GM18867 (cell line): ENCODE measurements at regions not wholly inside any gene's neighbourhood (a gene's known extent, or its start where the extent isn't known, plus 50 kb on each side); places are given as distances from the start of the nearest gene placed in this dataset.

Source experiments
- ATAC-seq: cut with Tn5 transposase; IDR thresholded peaks from one replicate; pipeline ENCODE4 v1.9.1; 2021; ENCODE audit warnings: mild to moderate bottlenecking, moderate library complexity; ENCODE audit not compliant: unreplicated experiment

DNA sequence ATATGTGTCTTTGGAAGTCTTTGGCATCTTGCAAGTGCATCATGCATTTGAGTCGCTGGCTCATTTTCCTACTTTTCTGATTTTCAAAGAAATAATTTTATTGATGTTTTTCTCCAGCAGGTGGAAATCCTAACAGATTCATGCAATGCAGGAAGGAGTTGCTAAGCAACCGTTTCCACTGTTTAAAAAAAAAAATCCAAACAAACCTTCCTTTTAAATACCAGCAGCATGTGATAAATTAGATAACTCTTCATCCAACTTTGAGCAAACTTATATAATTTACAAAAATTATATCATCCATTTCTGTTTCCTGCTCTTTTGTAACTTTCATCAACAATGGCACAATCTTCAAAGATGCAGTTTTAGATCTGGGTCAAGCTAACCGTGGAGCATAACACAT lies 364.1 kb downstream of the MFSD1 start:
- ATAC-seq, result no peak

DNA sequence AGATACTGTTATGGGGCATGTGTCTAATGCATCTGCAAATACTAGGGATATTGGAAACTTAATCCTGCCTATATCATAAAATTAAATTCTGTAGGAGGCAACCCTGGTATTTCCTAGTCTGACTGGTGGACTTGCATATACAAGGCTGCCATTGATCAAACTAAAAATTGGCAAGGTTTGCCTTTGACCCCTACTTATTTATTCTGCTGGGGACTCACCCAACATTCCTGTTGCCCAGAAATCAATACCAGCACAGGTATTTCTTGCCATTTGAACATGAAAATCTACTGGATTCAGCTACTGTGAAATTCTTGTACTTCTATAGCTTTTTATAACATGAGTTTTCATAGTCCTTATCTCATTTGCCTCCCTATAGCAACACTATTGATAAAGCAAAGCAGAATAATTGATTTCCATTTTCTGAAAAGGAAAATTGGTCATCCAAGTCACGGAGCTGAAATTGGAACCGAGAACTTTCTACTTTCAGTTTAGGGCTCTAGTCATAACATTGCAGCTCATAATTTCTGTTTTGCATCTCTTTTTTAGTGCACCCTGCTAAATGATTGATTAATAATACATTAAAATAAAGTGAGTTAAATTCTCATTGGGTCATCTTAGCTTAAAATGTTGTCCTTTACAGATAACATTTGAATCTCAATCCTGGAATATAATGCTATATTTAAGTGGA lies 365.2 kb downstream of the MFSD1 start:
- peak; percentile 61 for ATAC-seq

DNA sequence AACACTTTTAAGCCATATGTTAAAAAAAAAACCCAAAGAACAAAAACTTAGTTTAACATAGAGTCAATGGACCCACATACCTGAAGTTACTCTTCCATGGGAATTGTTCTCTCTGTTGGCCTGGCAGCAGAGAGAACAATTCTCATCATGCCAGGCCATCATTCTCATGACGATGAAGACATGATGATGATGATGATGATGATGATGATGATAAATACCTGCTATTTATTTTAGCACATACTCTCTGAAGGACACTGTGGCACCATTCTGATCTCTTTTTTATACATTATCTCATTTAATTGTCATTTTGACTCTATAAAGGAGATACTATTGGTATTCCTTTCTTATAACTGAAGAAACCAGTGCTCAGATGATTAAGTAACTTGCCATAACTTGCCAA lies 366.9 kb downstream of the MFSD1 start:
- no peak for ATAC-seq

DNA sequence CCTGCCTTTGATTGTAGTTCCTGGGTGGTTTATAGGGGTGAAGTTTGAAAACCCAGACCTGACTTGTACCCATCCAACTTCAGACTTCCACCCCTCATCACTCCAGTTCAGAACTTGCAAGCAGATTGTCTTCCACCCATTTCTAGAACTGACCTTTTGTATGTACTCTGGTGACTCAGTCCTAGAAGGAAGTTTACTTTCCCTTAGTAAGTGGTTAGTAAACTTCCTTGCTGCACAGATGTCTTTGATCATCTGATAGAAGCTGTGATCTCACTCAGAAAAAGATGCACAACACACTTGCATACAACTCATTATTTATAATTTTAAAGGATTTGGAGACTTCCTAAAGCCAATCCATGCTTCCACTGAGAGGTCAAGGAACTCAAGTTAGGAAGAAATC lies 368.0 kb downstream of the MFSD1 start:
- no peak for ATAC-seq

DNA sequence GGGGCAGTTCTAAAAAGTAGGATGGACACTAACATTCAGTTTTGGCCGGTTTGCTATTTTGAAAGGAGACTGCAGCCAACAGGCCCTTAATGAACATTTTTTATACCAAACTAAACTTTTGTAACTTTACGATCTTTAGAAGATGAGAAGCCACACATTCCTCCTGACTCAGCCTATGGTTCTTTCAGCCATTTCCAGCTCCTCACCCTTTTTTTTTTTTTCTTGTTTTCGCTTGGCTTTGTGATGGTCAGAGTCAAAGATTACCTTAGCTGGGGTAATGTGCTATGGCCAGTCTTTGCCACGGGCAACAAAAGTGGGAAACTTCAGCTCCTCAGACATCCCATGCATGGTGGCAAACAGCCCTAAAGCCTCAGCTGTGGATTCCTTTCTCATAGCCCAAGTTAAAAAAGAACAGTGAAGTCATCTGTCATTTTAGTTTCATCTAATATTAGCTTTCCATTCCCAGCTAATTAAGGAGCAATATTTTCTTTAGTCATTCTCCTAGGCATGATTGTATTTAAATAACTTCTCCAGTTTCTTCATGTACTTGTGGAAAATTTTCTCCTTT lies 368.7 kb downstream of the MFSD1 start:
- no peak for ATAC-seq

DNA sequence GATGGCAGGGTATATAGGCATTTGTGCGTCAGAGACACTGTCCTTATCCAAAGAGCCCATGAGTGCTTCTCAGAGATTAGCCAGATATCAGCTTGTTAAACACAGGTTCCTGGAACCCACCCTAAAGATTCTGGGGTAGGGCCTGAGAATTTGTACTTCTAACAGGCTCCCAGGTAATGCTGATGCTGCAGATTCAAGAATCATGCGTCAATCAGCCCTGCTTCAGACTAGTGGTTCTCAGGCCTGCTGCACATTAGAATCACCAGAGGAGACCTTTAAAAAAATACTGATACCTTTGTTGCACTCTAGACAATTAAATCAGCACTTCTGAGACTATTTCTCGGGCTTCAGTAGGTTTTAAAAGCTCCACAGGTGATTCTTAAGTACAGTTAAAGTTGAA lies 369.5 kb downstream of the MFSD1 start:
- ATAC-seq, result no peak

GRCh38 chr3:159172473-159172872 lies 370.6 kb downstream of the MFSD1 start:
- ATAC-seq, result no peak

DNA sequence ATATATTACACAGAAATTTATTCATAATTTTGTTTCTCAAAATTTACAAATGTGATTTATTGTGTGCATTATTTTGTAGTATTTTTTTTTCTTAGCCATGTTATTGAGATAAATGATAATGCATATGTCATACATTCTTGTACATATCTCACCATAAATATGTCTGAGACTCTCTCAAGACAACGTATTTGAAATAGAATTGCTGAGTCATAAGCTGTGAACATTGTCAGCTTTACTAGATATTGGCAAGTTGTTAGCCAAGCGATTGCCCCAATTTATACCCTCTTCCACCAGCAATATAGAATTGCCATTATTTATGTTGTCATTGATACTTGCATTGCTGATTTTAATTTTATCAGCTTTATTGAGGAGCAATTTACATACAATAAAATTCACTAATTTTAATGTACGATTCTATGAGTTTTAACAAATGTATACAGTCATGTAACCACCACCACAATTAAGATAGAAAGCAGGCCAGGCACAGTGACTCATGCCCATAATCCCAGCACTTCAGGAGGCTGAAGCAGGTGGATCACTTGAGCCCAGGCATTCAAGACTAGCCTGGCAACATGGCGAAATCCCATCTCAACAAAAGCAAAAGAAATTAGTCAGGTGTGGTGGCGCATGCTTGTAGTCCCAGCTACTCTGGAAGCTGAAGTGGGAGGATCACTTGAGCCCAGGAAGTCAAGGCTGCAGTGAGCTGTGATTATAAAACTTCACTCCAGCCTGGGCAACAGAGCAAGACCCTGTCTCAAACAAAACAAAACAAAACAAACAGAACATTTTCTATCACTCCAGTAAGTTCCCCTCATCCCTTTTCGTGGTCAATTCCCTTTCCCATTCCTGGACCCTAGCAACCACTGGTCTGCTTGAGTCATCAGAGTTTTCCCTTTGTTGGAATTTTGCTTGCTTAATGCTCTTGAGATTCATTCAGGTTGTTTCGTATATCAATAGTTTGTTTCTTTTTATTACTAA lies 373.1 kb downstream of the MFSD1 start:
- ATAC-seq, result no peak

DNA sequence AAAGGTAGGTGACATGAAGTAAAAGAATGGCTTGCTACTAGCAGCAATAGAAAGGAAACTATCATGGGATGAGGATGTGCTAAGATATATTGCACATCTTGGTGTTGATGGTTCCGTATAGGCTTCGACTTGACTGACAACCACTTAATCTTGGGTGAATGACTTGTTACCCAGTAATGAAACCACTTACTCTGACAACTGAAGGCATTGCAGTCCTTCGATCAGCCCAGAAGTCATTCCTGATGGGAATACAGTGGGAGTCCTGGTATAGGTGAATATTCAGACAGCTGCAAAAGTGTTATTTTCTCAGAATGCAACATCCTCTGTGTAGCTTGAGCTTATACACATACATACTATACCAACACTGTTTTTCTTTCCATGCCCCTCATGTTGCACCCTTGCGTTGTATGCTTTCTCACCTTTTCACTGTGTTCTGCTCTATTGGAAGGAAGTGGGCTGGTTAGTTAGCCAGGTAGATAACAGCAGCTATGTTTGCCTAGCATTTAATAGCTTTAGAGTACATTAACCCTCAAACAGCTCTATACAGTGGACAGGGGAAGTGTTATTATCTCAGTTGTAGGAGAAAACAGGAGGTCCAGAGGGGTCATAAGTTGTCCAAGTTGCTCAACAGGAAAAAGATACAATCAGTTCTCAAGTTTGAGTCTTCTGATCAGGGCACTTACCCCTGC lies 376.5 kb downstream of the MFSD1 start:
- no peak for ATAC-seq

- ATAC-seq, result no peak
Observed at GRCh38 chr3:159182961-159183360, 381.1 kb downstream of the MFSD1 start.

DNA sequence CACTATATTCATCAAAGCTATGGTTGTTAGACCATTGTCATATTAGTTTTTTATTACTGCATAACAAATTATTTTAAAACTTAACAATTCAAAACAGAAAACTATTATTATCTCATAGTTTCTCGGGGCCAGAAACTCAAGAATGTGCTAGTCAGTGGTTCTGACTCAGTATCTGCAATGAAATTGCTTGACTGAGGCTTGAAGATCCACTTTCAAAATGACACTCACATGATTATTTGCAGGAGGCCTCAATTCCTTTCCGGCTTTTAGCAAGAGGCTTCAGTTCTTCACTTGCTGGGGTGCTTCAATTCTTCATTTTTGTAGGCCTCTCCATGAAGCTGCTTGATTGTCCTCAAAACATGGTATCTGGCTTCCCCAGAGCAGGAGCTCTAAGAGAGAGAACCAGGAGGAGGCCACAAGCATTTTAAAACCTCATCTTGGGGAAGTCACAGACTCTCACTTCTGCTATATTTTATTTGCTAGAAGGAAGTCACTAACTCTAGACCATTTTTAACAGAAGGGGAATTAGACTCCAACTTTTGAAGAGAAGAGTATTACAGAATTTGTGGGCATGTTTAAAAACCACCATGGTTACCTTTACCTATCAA lies 383.7 kb downstream of the MFSD1 start:
- peak; percentile 63 for ATAC-seq

DNA sequence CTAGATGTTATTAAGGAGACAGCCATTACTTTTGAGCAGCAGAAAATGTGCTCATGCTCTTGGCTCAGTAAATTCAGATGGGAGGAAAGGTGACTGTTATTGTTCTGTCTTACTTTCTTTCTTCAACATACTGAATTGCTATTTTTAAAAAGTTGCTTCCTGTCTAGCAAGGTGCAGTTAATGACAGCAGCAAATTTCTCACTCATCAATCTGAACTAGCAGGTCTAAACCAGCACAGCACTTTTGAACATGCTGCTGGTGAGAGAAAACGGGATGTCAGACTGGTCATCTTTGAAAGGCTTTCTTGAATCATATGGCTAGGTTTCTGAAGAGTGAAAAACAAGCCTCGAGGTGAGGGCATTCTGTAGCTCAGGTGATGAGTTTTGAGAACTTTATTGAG lies 384.7 kb downstream of the MFSD1 start:
- peak; percentile 75 for ATAC-seq

DNA sequence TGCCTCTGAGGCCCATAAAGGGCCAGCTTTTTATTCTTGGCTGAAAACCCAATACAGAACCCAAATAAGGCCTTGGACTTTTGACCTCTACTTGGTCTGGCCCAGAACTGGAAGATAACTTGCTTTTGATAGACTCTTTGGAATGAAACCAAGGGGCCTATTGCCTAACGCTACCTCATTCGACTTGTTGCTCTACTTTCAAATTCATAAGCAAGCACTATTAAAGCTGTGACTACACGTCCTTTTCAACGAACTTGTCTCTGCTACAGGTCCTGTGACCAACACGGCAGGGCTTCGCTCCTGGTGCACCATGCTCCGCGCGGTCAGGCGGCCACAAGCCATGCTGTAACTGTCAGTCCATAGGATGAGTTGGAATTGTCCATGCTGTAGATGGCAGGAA lies 385.4 kb downstream of the MFSD1 start:
- no peak for ATAC-seq

GRCh38 chr3:159187706-159188105 lies 385.9 kb downstream of the MFSD1 start:
- ATAC-seq, result no peak

GRCh38 chr3:159189994-159190669 lies 388.3 kb downstream of the MFSD1 start:
- ATAC-seq, result no peak

DNA sequence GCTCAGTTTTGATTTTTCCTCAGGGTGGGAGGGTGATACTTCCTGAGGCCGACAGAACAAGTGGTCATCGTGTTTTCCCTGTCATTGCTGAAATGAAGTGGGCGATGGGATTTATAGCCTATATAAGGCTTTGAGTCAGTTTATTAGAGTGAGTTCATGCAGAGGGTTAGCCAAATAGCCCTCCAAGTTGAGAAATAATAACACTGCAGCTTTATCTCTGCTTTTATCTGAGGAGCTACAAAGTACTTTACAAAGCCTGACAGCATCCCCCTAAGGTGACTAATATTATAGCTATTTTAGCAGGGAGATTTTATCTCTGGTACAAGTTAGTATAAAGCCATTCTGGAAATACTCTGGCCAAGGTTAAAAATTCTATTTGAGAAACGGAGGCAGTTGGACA lies 389.6 kb downstream of the MFSD1 start:
- ATAC-seq, result no peak

- ATAC-seq, result no peak
Observed at GRCh38 chr3:159196359-159196758, 394.5 kb downstream of the MFSD1 start.

- ATAC-seq, result no peak
Observed at GRCh38 chr3:159200176-159200575, 398.3 kb downstream of the MFSD1 start.

- ATAC-seq, result no peak
Observed at GRCh38 chr3:159208050-159208449, 406.2 kb downstream of the MFSD1 start.

- ATAC-seq, result no peak
Observed at GRCh38 chr3:159209459-159209858, 407.6 kb downstream of the MFSD1 start.
